ENCODE measurements at regions not wholly inside any gene's neighbourhood (a gene's known extent, or its start where the extent isn't known, plus 50 kb on each side); places are given as distances from the start of the nearest gene placed in this dataset.

DNA sequence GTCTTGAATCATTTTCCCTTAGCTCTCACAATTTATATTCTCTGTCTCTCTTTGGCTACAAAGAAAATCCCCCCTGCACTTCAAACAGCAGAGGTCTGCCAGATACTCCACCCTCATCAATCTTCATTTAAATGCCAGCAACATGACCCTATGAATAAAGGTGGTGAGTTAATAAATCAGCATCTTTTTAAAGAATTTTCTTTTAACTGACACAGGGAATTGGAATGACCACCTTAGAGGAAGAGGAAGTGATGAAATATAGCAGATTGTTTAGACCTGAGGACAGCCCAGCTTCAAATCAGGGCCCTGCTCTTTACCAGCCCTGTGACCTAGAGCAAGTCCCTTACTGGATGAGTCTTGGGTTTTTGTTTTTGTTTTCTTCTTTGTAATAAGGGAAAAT is 223.1 kb upstream of the PAPPA start:
- no peak overlapping the region for H3K4me3 ChIP-seq (ENCODE audit: control insufficient read depth in 1 of 2, extremely low read depth in 1 of 2, low read length in 1 of 2)
- no peak overlapping the region for H3K4me3 Mint-ChIP-seq
- H3K27ac ChIP-seq (ENCODE audit: low read length): no peak overlapping the region
- H3K27me3 Mint-ChIP-seq: no peaks in the 10 kb centered on the region
- H3K27me3 ChIP-seq (replicated peaks in 1 of 2; ENCODE audit: control insufficient read depth in 2 of 2, extremely low read depth in 1 of 2, insufficient read depth in 2 of 2, low read length in 1 of 2): no peaks in the 10 kb centered on the region
- no peaks in the 10 kb centered on the region for H3K4me1 Mint-ChIP-seq
- ChIA-PET POLR2A (no interaction called here), CTCF (no interaction called here)
- DNase-seq (no peak), ATAC-seq (replicated peaks in 1 of 4) (no peak)
- peaks cover 0 to 10% (median 5%) of the 10 kb centered on the region in 3 donors for H3K9me3 Mint-ChIP-seq
- no peaks in the 10 kb centered on the region for H3K4me1 ChIP-seq (ENCODE audit: control insufficient read depth in 1 of 2, extremely low read depth in 1 of 2, insufficient read depth in 2 of 2, low read length in 2 of 2)
- no peak overlapping the region for H3K27ac Mint-ChIP-seq
- H3K36me3 Mint-ChIP-seq: no peaks in the 10 kb centered on the region
- H3K36me3 ChIP-seq (ENCODE audit: control insufficient read depth in 2 of 2, extremely low read depth in 1 of 2, insufficient read depth in 1 of 2, low read length in 1 of 2): no peaks in the 10 kb centered on the region
- H3K9me3 ChIP-seq: no peaks in the 10 kb centered on the region

DNA sequence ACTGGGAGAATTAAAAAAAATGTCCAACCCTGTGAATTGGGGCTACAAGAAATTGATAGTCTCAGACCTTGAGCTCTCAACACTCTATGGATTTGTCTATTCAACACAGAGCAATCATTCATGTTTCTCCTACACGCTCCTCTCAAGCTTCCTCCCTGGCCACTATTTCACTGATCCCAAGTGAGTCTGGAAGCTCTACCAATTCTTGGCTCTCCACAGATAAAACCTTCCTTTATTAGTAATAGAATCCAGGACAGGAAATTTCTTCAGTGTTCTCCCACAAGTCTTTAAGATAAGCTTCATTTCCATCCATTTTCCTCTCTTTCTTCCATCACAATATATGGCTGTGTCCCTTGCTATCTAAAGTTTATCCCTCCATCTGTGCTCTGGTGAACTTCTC is 215.1 kb upstream of the PAPPA start:
- Mint-ChIP-seq H3K4me1 (no peaks in the 10 kb centered on the region), H3K27me3 (peaks cover 0 to 4% of the 10 kb centered on the region in 2 donors), H3K4me3 (no peak overlapping the region), H3K36me3 (no peaks in the 10 kb centered on the region), H3K9me3 (peaks cover 0 to 18% (median 0%) of the 10 kb centered on the region in 3 donors), H3K27ac (no peak overlapping the region)
- ChIA-PET CTCF (no interaction called here), POLR2A (no interaction called here)
- no peaks in the 10 kb centered on the region for H3K36me3 ChIP-seq (ENCODE audit: control insufficient read depth in 2 of 2, extremely low read depth in 1 of 2, insufficient read depth in 1 of 2, low read length in 1 of 2)
- 71% methylated on average over 1 of the region's 1 CpG for WGBS (ENCODE audit: insufficient coverage)
- ATAC-seq (replicated peaks in 1 of 4) (no peak), DNase-seq (no peak)
- no peaks in the 10 kb centered on the region for H3K9me3 ChIP-seq
- H3K4me1 ChIP-seq (ENCODE audit: control insufficient read depth in 1 of 2, extremely low read depth in 1 of 2, insufficient read depth in 2 of 2, low read length in 2 of 2): no peaks in the 10 kb centered on the region
- no peak overlapping the region for H3K27ac ChIP-seq (ENCODE audit: low read length)
- H3K4me3 ChIP-seq (ENCODE audit: control insufficient read depth in 1 of 2, extremely low read depth in 1 of 2, low read length in 1 of 2): no peak overlapping the region
- H3K27me3 ChIP-seq (replicated peaks in 1 of 2; ENCODE audit: control insufficient read depth in 2 of 2, extremely low read depth in 1 of 2, insufficient read depth in 2 of 2, low read length in 1 of 2): no peaks in the 10 kb centered on the region

GRCh38 chr9:115939065-115939765 is 214.4 kb upstream of the PAPPA start:
- no CpG with 5 or more reads among the region's 2 CpGs for WGBS (ENCODE audit: insufficient coverage)
- Mint-ChIP-seq H3K4me1 (no peaks in the 10 kb centered on the region), H3K4me3 (no peak overlapping the region)

GRCh38 chr9:115941561-115942315 is 211.9 kb upstream of the PAPPA start:
- no peak for ATAC-seq (replicated peaks in 1 of 4)
- Mint-ChIP-seq H3K9me3 (peaks cover 0 to 15% (median 0%) of the 10 kb centered on the region in 3 donors), H3K36me3 (no peaks in the 10 kb centered on the region), H3K4me1 (no peaks in the 10 kb centered on the region), H3K4me3 (no peak overlapping the region), H3K27ac (no peak overlapping the region), H3K27me3 (peaks cover 0 to 4% of the 10 kb centered on the region in 2 donors)
- no peak overlapping the region for H3K4me3 ChIP-seq (ENCODE audit: control insufficient read depth in 1 of 2, extremely low read depth in 1 of 2, low read length in 1 of 2)
- H3K27ac ChIP-seq (ENCODE audit: low read length): no peak overlapping the region
- H3K4me1 ChIP-seq (ENCODE audit: control insufficient read depth in 1 of 2, extremely low read depth in 1 of 2, insufficient read depth in 2 of 2, low read length in 2 of 2): no peaks in the 10 kb centered on the region
- no CpG with 5 or more reads among the region's 2 CpGs for WGBS (ENCODE audit: insufficient coverage)
- no peak for DNase-seq
- no peaks in the 10 kb centered on the region for H3K27me3 ChIP-seq (replicated peaks in 1 of 2; ENCODE audit: control insufficient read depth in 2 of 2, extremely low read depth in 1 of 2, insufficient read depth in 2 of 2, low read length in 1 of 2)
- ChIA-PET POLR2A (no interaction called here), CTCF (no interaction called here)
- no peaks in the 10 kb centered on the region for H3K36me3 ChIP-seq (ENCODE audit: control insufficient read depth in 2 of 2, extremely low read depth in 1 of 2, insufficient read depth in 1 of 2, low read length in 1 of 2)
- no peaks in the 10 kb centered on the region for H3K9me3 ChIP-seq

More at GRCh38 chr9:115939065-115939765, 214.4 kb upstream of the PAPPA start:
- ATAC-seq (replicated peaks in 1 of 4) (no peak), DNase-seq (no peak)
- Histone ChIP-seq H3K27me3 (replicated peaks in 1 of 2; ENCODE audit: control insufficient read depth in 2 of 2, extremely low read depth in 1 of 2, insufficient read depth in 2 of 2, low read length in 1 of 2) (no peaks in the 10 kb centered on the region), H3K27ac (ENCODE audit: low read length) (no peak overlapping the region), H3K36me3 (ENCODE audit: control insufficient read depth in 2 of 2, extremely low read depth in 1 of 2, insufficient read depth in 1 of 2, low read length in 1 of 2) (no peaks in the 10 kb centered on the region), H3K9me3 (no peaks in the 10 kb centered on the region), H3K4me3 (ENCODE audit: control insufficient read depth in 1 of 2, extremely low read depth in 1 of 2, low read length in 1 of 2) (no peak overlapping the region), H3K4me1 (ENCODE audit: control insufficient read depth in 1 of 2, extremely low read depth in 1 of 2, insufficient read depth in 2 of 2, low read length in 2 of 2) (no peaks in the 10 kb centered on the region)
- ChIA-PET CTCF (no interaction called here), POLR2A (no interaction called here)
- Mint-ChIP-seq H3K27me3 (peaks cover 0 to 4% of the 10 kb centered on the region in 2 donors), H3K27ac (no peak overlapping the region), H3K36me3 (no peaks in the 10 kb centered on the region), H3K9me3 (peaks cover 0 to 18% (median 0%) of the 10 kb centered on the region in 3 donors)

DNA sequence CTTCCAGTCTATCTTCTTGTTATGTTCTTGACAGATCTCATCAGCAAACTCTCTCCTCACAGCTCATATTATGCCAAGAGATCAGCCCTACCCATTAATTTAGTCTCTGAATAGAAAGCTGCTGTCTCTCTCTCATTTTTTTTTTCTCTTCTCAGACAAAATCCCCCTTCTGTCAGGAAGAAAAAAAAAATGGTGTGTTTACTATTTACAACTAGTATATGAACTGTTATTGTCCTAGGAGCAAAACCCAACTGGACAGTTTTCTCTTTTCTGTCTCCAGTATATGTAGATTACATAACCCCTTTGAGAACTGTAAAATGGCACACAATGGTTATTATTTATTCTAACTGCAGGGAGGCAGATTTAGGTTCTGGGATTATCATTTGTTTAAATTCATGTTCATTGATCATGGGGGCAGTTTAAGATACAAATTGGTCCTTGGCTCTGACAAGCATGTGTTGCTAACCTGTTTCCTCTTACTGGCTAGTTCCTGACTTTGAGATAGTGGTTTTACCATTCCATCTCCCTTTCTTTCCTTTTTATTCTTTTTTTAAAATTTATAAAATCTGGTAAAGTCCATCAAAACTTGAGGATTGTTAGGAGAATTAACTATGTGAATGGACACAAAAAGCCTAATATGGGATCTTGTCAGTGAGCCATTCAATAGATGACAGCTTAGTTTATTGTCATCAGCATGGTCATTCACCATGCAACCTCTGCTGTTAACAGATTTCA is 210.0 kb upstream of the PAPPA start:
- H3K4me3 Mint-ChIP-seq: no peak overlapping the region
- Histone ChIP-seq H3K27me3 (replicated peaks in 1 of 2; ENCODE audit: control insufficient read depth in 2 of 2, extremely low read depth in 1 of 2, insufficient read depth in 2 of 2, low read length in 1 of 2) (no peaks in the 10 kb centered on the region), H3K4me3 (ENCODE audit: control insufficient read depth in 1 of 2, extremely low read depth in 1 of 2, low read length in 1 of 2) (no peak overlapping the region), H3K36me3 (ENCODE audit: control insufficient read depth in 2 of 2, extremely low read depth in 1 of 2, insufficient read depth in 1 of 2, low read length in 1 of 2) (no peaks in the 10 kb centered on the region), H3K27ac (ENCODE audit: low read length) (no peak overlapping the region), H3K4me1 (ENCODE audit: control insufficient read depth in 1 of 2, extremely low read depth in 1 of 2, insufficient read depth in 2 of 2, low read length in 2 of 2) (no peaks in the 10 kb centered on the region), H3K9me3 (no peaks in the 10 kb centered on the region)
- H3K4me1 Mint-ChIP-seq: no peaks in the 10 kb centered on the region
- H3K27ac Mint-ChIP-seq: no peak overlapping the region
- CTCF ChIA-PET: no interaction called here
- peaks cover 0 to 13% (median 0%) of the 10 kb centered on the region in 3 donors for H3K9me3 Mint-ChIP-seq
- no peaks in the 10 kb centered on the region for H3K36me3 Mint-ChIP-seq
- ATAC-seq (replicated peaks in 1 of 4): no peak
- DNase-seq: no peak
- POLR2A ChIA-PET: interaction anchor here in 1 of 2 donors (0.6 kb wide), 1 partner anchor 442 kb away, joined by 3 read pairs; no protein-coding TSS in a partner anchor
- peaks cover 0 to 4% of the 10 kb centered on the region in 2 donors for H3K27me3 Mint-ChIP-seq

- ChIA-PET POLR2A (no interaction called here), CTCF (no interaction called here)
- peaks cover 0 to 9% (median 0%) of the 10 kb centered on the region in 3 donors for H3K9me3 Mint-ChIP-seq
- no peaks in the 10 kb centered on the region for H3K9me3 ChIP-seq
- no peaks in the 10 kb centered on the region for H3K4me1 ChIP-seq (ENCODE audit: control insufficient read depth in 1 of 2, extremely low read depth in 1 of 2, insufficient read depth in 2 of 2, low read length in 2 of 2)
- no peaks in the 10 kb centered on the region for H3K36me3 ChIP-seq (ENCODE audit: control insufficient read depth in 2 of 2, extremely low read depth in 1 of 2, insufficient read depth in 1 of 2, low read length in 1 of 2)
- no peak overlapping the region for H3K27ac ChIP-seq (ENCODE audit: low read length)
- 67% methylated on average over 7 of the region's 10 CpGs for WGBS (ENCODE audit: insufficient coverage)
- H3K27me3 ChIP-seq (replicated peaks in 1 of 2; ENCODE audit: control insufficient read depth in 2 of 2, extremely low read depth in 1 of 2, insufficient read depth in 2 of 2, low read length in 1 of 2): no peaks in the 10 kb centered on the region
- H3K4me1 Mint-ChIP-seq: no peaks in the 10 kb centered on the region
- H3K27me3 Mint-ChIP-seq: peaks cover 0 to 4% of the 10 kb centered on the region in 2 donors
- H3K4me3 ChIP-seq (ENCODE audit: control insufficient read depth in 1 of 2, extremely low read depth in 1 of 2, low read length in 1 of 2): no peak overlapping the region
- ATAC-seq (replicated peaks in 1 of 4): no peak
- H3K27ac Mint-ChIP-seq: no peak overlapping the region
- no peaks in the 10 kb centered on the region for H3K36me3 Mint-ChIP-seq
- H3K4me3 Mint-ChIP-seq: no peak overlapping the region
- no peak for DNase-seq
Measured at GRCh38 chr9:115944166-115944948, 209.2 kb upstream of the PAPPA start.

All from T-cell (primary cell).